Mesenchymal stem cell (in vitro differentiated cells and primary cell): ENCODE measurements at regions not wholly inside any gene's neighbourhood (a gene's known extent, or its start where the extent isn't known, plus 50 kb on each side); places are given as distances from the start of the nearest gene placed in this dataset.

ENCODE experiments used
- DNase-seq: peaks from one replicate; pipeline ENCODE4 v3.0.0-alpha.2; 2013
- H2AFZ ChIP-seq: one replicate; pipeline ENCODE4 v1.6.1; 2013; ENCODE audit warnings: low read depth, mild to moderate bottlenecking, control low read depth, inconsistent platforms, low read length, moderate library complexity
- H2AK5ac ChIP-seq: 2 replicates; pipeline ENCODE4 v1.6.1; 2013; ENCODE audit warnings: low read length, moderate library complexity, mild to moderate bottlenecking, inconsistent platforms; ENCODE audit not compliant: severe bottlenecking
- H2BK120ac ChIP-seq: one replicate; pipeline ENCODE4 v1.6.1; 2013; ENCODE audit warnings: low read depth, mild to moderate bottlenecking, inconsistent platforms, low read length, moderate library complexity
- H2BK12ac ChIP-seq, 2 experiments: one replicate each; pipeline ENCODE4 v1.6.1; 2013; ENCODE audit warnings: inconsistent platforms in 2 of 2, low read length in 2 of 2, mild to moderate bottlenecking in 2 of 2, moderate library complexity in 2 of 2, control low read depth in 1 of 2
- H2BK15ac ChIP-seq: one replicate; pipeline ENCODE4 v1.6.1; 2013; ENCODE audit warnings: mild to moderate bottlenecking, low read depth, inconsistent platforms; ENCODE audit not compliant: poor library complexity, severe bottlenecking
- H2BK5ac ChIP-seq: 2 replicates; pipeline ENCODE4 v1.6.1; 2013; ENCODE audit warnings: low read depth, mild to moderate bottlenecking, low read length, control low read depth, inconsistent platforms; ENCODE audit not compliant: poor library complexity, severe bottlenecking
- H3K14ac ChIP-seq, 2 experiments: one replicate each; pipeline ENCODE4 v1.6.1; 2013; ENCODE audit warnings: inconsistent platforms in 2 of 2, low read length in 2 of 2, control low read depth in 1 of 2, mild to moderate bottlenecking in 1 of 2, moderate library complexity in 1 of 2
- H3K18ac ChIP-seq, 2 experiments: one replicate each; pipeline ENCODE4 v1.6.1; 2013; ENCODE audit warnings: inconsistent platforms in 2 of 2, low read length in 2 of 2, control low read depth in 1 of 2, low read depth in 1 of 2, mild to moderate bottlenecking in 1 of 2
- H3K23ac ChIP-seq, 2 experiments: one replicate each; pipeline ENCODE4 v1.6.1; 2013; ENCODE audit warnings: inconsistent platforms in 2 of 2, low read length in 2 of 2, mild to moderate bottlenecking in 2 of 2, moderate library complexity in 2 of 2, control low read depth in 1 of 2
- H3K27ac ChIP-seq: 2 replicates; pipeline ENCODE4 v1.5.1; 2013; ENCODE audit warnings: mild to moderate bottlenecking, moderate library complexity, low read length, control low read depth, inconsistent platforms; ENCODE audit not compliant: poor library complexity, severe bottlenecking
- H3K27me3 ChIP-seq, 2 experiments: 2 replicates each; pipeline versions ENCODE4 v1.6.1 to v1.7.0; 2013; ENCODE audit warnings: low read length in 2 of 2, mild to moderate bottlenecking in 2 of 2, moderate library complexity in 2 of 2, control low read depth in 1 of 2, inconsistent platforms in 1 of 2; ENCODE audit not compliant: control insufficient read depth in 1 of 2, insufficient read depth in 1 of 2
- H3K36me3 ChIP-seq, 2 experiments: 2 replicates each; pipeline versions ENCODE4 v1.6.1 to v1.7.0; 2013; ENCODE audit warnings: low read length in 2 of 2, control low read depth in 1 of 2, inconsistent platforms in 1 of 2, low read depth in 1 of 2, mild to moderate bottlenecking in 1 of 2; ENCODE audit not compliant: insufficient read depth in 2 of 2, control insufficient read depth in 1 of 2
- H3K4ac ChIP-seq, 2 experiments: one replicate each; pipeline ENCODE4 v1.6.1; 2013; ENCODE audit warnings: inconsistent platforms in 2 of 2, low read length in 2 of 2, mild to moderate bottlenecking in 2 of 2, moderate library complexity in 2 of 2, control low read depth in 1 of 2, low read depth in 1 of 2
- H3K4me1 ChIP-seq: 2 replicates; pipeline ENCODE4 v1.6.1; 2013; ENCODE audit warnings: low read depth, low read length, control low read depth; ENCODE audit not compliant: control insufficient read depth, insufficient read depth
- H3K4me2 ChIP-seq: 2 replicates; pipeline ENCODE4 v1.6.1; 2013; ENCODE audit warnings: low read length, mild to moderate bottlenecking, inconsistent platforms; ENCODE audit not compliant: poor library complexity, severe bottlenecking
- H3K4me3 ChIP-seq, 2 experiments: 2 replicates each; pipeline versions ENCODE4 v1.5.1 to v1.7.0; 2013; ENCODE audit warnings: low read length in 2 of 2, mild to moderate bottlenecking in 2 of 2, control low read depth in 1 of 2, low read depth in 1 of 2; ENCODE audit not compliant: insufficient read depth in 1 of 2
- H3K79me1 ChIP-seq: replicated peaks from 2 replicates; pipeline ENCODE4 v1.6.1; 2013; ENCODE audit warnings: mild to moderate bottlenecking, control low read depth, low read length, inconsistent platforms; ENCODE audit not compliant: poor library complexity, severe bottlenecking
- H3K9ac ChIP-seq: 2 replicates; pipeline ENCODE4 v1.7.0; 2013; ENCODE audit warnings: mild to moderate bottlenecking, low read length, moderate library complexity
- H3K9me3 ChIP-seq: 2 replicates; pipeline ENCODE4 v1.7.0; 2013; ENCODE audit warnings: mild to moderate bottlenecking, low read length; ENCODE audit not compliant: control insufficient read depth
- H4K8ac ChIP-seq: one replicate; pipeline ENCODE4 v1.6.1; 2013; ENCODE audit warnings: inconsistent platforms, mild to moderate bottlenecking, low read length, moderate library complexity
- H4K91ac ChIP-seq: one replicate; pipeline ENCODE4 v1.6.1; 2013; ENCODE audit warnings: mild to moderate bottlenecking, low read length, inconsistent platforms
- WGBS: methylation state at CpG from one replicate; pipeline ENCODE4 v1.1.7; 2013; ENCODE audit warnings: mixed read lengths; 5-methylcytosine and 5-hydroxymethylcytosine counted together

DNA sequence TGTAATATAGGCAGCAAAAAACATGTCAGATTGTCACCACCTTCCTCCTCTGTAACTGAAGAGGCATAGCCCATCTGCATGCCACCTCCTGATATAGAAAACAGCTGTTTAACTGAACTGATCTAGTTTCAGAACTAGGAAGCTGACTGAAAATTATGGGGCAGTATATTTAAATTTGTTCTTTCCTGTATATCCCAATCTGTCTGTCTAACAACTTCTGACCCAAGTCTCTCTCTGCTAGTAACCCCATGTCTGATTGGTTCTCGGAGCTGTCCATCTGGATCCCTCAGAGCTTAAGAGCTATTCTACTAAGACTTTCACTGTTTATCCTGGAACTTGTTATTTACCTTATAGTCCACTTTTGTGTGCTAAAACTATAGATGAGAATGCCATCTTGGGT, 68.2 kb upstream of the SLC35G4 start:
- 100% methylated on average over 1 of the region's 1 CpG for WGBS
- DNase-seq: no peak
- Histone ChIP-seq H3K4me1 (no peaks in the 10 kb centered on the region), H3K27ac (no peak overlapping the region), H3K14ac (no peak overlapping the region), H2BK15ac (no peak overlapping the region), H2BK12ac (no peak overlapping the region), H4K8ac (no peak overlapping the region), H3K4me3 (no peak overlapping the region), H3K27me3 (peaks cover 0 to 2% of the 10 kb centered on the region in 2 experiments), H2AK5ac (no peak overlapping the region), H3K23ac (no peak overlapping the region), H3K4ac (no peak overlapping the region), H3K9me3 (peaks cover 40% of the 10 kb centered on the region), H2BK120ac (no peak overlapping the region), H3K18ac (no peak overlapping the region), H2AFZ (no peak overlapping the region), H3K79me1 (no peaks in the 10 kb centered on the region), H3K36me3 (no peaks in the 10 kb centered on the region), H4K91ac (no peak overlapping the region), H3K4me2 (no peak overlapping the region), H3K9ac (no peak overlapping the region), H2BK5ac (no peak overlapping the region)

DNA sequence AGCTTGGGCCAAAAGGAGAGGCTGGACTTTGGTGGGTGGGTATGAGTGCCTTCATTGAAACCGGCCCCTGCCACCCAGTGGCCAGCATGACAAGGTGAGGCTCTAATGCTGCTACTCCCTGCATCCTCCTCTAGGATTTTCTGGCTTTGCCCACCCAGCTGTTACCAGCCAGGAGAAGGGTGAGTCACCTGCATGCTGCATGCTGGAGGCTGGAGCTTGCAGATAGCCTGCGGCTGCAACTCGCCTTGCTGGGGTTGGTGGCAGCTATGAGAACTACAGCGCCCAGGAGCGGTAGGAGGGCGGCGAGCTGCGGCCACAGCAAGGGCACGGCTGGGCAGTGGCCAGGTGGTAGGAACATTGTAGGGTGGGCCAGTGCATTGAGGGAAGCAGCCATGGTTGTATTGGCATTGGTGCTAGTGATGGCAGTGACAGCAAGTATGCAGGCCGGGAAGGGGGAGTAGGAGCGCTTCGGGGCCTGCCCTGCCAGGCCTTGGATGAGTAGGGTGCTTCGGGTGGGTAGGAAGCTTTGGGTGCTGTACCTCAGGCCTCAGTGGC, 75.4 kb upstream of the SLC35G4 start:
- no peak overlapping the region for H2AK5ac ChIP-seq
- no peak overlapping the region for H3K4me3 ChIP-seq
- no peak overlapping the region for H2BK5ac ChIP-seq
- H3K18ac ChIP-seq: no peak overlapping the region
- no peak overlapping the region for H3K14ac ChIP-seq
- H2BK15ac ChIP-seq: no peak overlapping the region
- H3K27me3 ChIP-seq: peaks cover 0 to 17% of the 10 kb centered on the region in 2 experiments
- H2AFZ ChIP-seq: no peak overlapping the region
- no peaks in the 10 kb centered on the region for H3K79me1 ChIP-seq
- H4K8ac ChIP-seq: no peak overlapping the region
- peaks cover 2% of the 10 kb centered on the region for H3K4me1 ChIP-seq
- H3K9me3 ChIP-seq: no peaks in the 10 kb centered on the region
- H3K4me2 ChIP-seq: no peak overlapping the region
- no peak overlapping the region for H3K23ac ChIP-seq
- no peak overlapping the region for H4K91ac ChIP-seq
- no peak overlapping the region for H2BK120ac ChIP-seq
- H3K27ac ChIP-seq: no peak overlapping the region
- no peak overlapping the region for H2BK12ac ChIP-seq
- 94% methylated on average over 13 of the region's 13 CpGs for WGBS
- no peaks in the 10 kb centered on the region for H3K36me3 ChIP-seq
- no peak overlapping the region for H3K4ac ChIP-seq
- no peak overlapping the region for H3K9ac ChIP-seq
- no peak for DNase-seq

DNA sequence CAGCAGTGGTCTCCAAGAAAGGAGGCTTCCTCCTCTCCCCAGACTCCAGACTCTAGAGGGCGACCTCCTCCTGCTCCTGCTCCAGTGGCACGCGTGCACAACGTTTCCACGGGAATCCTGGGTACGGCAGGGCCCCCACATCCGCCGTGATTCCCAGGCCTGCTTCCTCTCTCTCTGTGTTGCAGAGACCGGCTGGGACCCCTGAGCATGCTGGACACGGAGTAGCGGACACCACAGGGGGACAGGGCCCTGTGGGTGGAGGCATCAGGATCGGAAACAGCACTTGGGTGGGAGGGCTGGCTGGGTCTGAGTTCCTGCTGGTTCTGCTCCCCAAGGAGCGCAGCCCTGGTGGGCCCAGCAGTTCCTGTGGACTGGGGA, 75.9 kb upstream of the SLC35G4 start:
- no peak overlapping the region for H3K4ac ChIP-seq
- WGBS: 87% methylated on average over 13 of the region's 13 CpGs
- no peak overlapping the region for H2AK5ac ChIP-seq
- no peaks in the 10 kb centered on the region for H3K9me3 ChIP-seq
- H4K8ac ChIP-seq: no peak overlapping the region
- H3K27me3 ChIP-seq: peaks cover 0 to 17% of the 10 kb centered on the region in 2 experiments
- DNase-seq: no peak
- no peak overlapping the region for H3K14ac ChIP-seq
- no peak overlapping the region for H2BK15ac ChIP-seq
- no peak overlapping the region for H2AFZ ChIP-seq
- no peak overlapping the region for H2BK120ac ChIP-seq
- H3K9ac ChIP-seq: no peak overlapping the region
- H3K27ac ChIP-seq: no peak overlapping the region
- no peak overlapping the region for H3K4me2 ChIP-seq
- H3K18ac ChIP-seq: no peak overlapping the region
- no peak overlapping the region for H2BK12ac ChIP-seq
- H3K79me1 ChIP-seq: no peaks in the 10 kb centered on the region
- no peak overlapping the region for H2BK5ac ChIP-seq
- H3K23ac ChIP-seq: no peak overlapping the region
- H3K36me3 ChIP-seq: no peaks in the 10 kb centered on the region
- H3K4me3 ChIP-seq: no peak overlapping the region
- H4K91ac ChIP-seq: no peak overlapping the region
- peaks cover 2% of the 10 kb centered on the region for H3K4me1 ChIP-seq

DNA sequence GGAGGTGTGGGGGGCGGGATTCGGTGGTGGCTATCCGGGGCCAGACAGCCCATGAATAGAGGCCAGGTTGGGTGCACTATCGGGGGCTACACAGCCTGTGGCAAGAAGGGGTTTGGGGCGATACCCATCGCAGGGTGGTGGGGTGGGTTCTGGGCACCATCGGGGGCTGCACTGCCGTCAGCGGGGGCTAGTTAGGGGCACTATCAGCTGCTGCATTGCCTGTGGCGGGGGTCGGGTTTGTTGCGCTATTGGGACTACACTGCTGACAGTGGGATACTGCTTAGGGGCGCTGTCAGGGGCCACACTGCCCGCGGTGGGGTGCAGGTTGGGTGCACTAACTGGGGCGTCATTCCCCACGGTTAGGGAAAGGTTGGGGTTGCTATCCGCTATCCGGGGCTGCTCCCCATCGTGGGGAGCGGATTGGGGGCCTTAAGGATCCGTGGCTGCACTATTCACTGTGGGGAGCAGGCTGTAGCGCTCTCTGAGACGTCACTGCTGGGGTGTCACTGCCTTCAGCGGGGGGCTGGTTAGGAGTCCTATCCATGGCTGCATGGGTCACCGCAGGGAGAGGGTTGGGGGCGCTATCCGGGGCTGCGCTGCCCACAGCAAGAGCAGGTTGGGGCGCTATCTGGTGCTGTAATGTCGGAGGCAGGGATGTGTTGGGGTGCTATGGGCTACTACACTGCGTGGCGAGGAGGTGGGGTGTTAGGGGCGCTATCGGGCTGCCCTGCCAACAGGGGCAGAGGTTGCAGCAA, 76.5 kb upstream of the SLC35G4 start:
- no peak overlapping the region for H3K9ac ChIP-seq

More for the DNA sequence above, 76.5 kb upstream of the SLC35G4 start:
- Histone ChIP-seq H3K27me3 (peaks cover 0 to 20% of the 10 kb centered on the region in 2 experiments), H2BK12ac (no peak overlapping the region), H4K8ac (no peak overlapping the region), H3K18ac (no peak overlapping the region), H3K27ac (no peak overlapping the region), H2BK120ac (no peak overlapping the region), H3K4ac (no peak overlapping the region), H3K4me1 (peaks cover 2% of the 10 kb centered on the region), H2BK15ac (no peak overlapping the region), H2AK5ac (no peak overlapping the region), H3K79me1 (no peaks in the 10 kb centered on the region), H3K4me3 (no peak overlapping the region), H2BK5ac (no peak overlapping the region), H2AFZ (no peak overlapping the region), H3K14ac (no peak overlapping the region), H4K91ac (no peak overlapping the region), H3K4me2 (no peak overlapping the region), H3K9me3 (no peaks in the 10 kb centered on the region), H3K36me3 (no peaks in the 10 kb centered on the region), H3K23ac (no peak overlapping the region)
- WGBS: 95% methylated on average over 31 of the region's 35 CpGs
- DNase-seq: no peak
